DOHH2 (cell line): ENCODE measurements at regions not wholly inside any gene's neighbourhood (a gene's known extent, or its start where the extent isn't known, plus 50 kb on each side); places are given as distances from the start of the nearest gene placed in this dataset.

ENCODE experiments used
- H3F3A ChIP-seq: fragments of 200-600 bp; sonication (generic), shearing (Covaris generic); 2 replicates; pipeline ENCODE4 v1.6.0; 2016; ENCODE audit warnings: antibody characterized with exemption, mild to moderate bottlenecking; ENCODE audit not compliant: control insufficient read depth, insufficient read depth
- H3K27ac ChIP-seq: fragments of 200-600 bp; sonication (generic); 2 replicates; pipeline ENCODE4 v1.5.1; 2014; ENCODE audit warnings: low read depth, mild to moderate bottlenecking, low read length, moderate library complexity
- H3K27me3 ChIP-seq: fragments of 200-600 bp; sonication (generic); 2 replicates; pipeline ENCODE4 v1.6.1; 2014; ENCODE audit warnings: mild to moderate bottlenecking, low read length, mixed read lengths; ENCODE audit not compliant: control insufficient read depth
- H3K36me3 ChIP-seq: fragments of 200-600 bp; sonication (generic); 2 replicates; pipeline ENCODE4 v1.6.1; 2014; ENCODE audit warnings: mild to moderate bottlenecking, low read length, moderate library complexity, mixed read lengths; ENCODE audit not compliant: control insufficient read depth
- H3K4me1 ChIP-seq: fragments of 200-600 bp; sonication (generic); 2 replicates; pipeline ENCODE4 v1.6.1; 2014; ENCODE audit warnings: mild to moderate bottlenecking, low read length, mixed read lengths; ENCODE audit not compliant: control insufficient read depth
- H3K4me2 ChIP-seq: fragments of 200-600 bp; sonication (generic); 2 replicates; pipeline ENCODE4 v1.6.0; 2014; ENCODE audit warnings: mild to moderate bottlenecking, low read length, moderate library complexity
- H3K4me3 ChIP-seq: fragments of 200-600 bp; sonication (generic); 2 replicates; pipeline ENCODE4 v1.5.1; 2014; ENCODE audit warnings: mild to moderate bottlenecking, low read length, mixed read lengths
- H3K79me2 ChIP-seq: fragments of 200-600 bp; sonication (generic); 2 replicates; pipeline ENCODE4 v1.6.1; 2014; ENCODE audit warnings: mild to moderate bottlenecking, low read length, mixed read lengths; ENCODE audit not compliant: control insufficient read depth
- H3K9me2 ChIP-seq: fragments of 200-600 bp; sonication (generic); replicated peaks from 2 replicates; pipeline ENCODE4 v1.6.1; 2014; ENCODE audit warnings: mild to moderate bottlenecking, low read length, mixed read lengths; ENCODE audit not compliant: control insufficient read depth
- H3K9me3 ChIP-seq: fragments of 200-600 bp; sonication (generic); 2 replicates; pipeline ENCODE4 v1.6.1; 2014; ENCODE audit warnings: antibody characterized with exemption, low read length, mixed read lengths; ENCODE audit not compliant: control insufficient read depth, insufficient read depth
- H4K20me1 ChIP-seq: fragments of 200-600 bp; sonication (generic); 2 replicates; pipeline ENCODE4 v1.6.0; 2014; ENCODE audit warnings: low read depth, mild to moderate bottlenecking, antibody characterized with exemption, low read length, moderate library complexity; ENCODE audit not compliant: control insufficient read depth, insufficient read depth
- EZH2phosphoT487 ChIP-seq: fragments of 200-600 bp; sonication (generic); IDR thresholded peaks from 2 replicates; pipeline ENCODE4 v1.6.1; 2017; ENCODE audit warnings: borderline replicate concordance, mild to moderate bottlenecking, antibody characterized with exemption, low read length, moderate library complexity, mixed read lengths
- TF ChIP-seq, protein P1 (sequence below): fragments of 200-600 bp; sonication (generic); IDR thresholded peaks from one replicate; pipeline ENCODE4 v1.5.1; 2014; ENCODE audit warnings: antibody characterized with exemption, mild to moderate bottlenecking, low read depth, low read length; ENCODE audit not compliant: poor library complexity, severe bottlenecking

DNA sequence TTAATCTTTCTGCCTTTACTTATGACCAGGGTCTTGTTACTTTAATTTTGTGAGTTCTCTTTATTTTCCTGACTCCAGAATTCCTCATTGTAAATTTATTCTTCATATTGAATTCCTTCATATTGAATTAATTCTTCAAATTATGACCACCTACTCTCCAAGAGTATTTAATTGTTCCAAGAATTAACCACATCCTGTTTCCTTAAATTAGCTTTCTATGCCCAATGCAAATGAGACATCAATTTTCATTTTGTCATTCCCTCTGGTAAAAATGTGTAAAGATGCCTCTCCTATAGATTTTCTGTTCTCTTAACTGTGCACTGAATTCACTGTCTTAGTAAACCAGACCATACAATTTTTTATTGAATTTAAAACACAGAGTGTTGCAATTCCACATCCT lies 211.2 kb upstream of the GRIA4 start:
- Histone ChIP-seq H4K20me1 (no peaks in the 10 kb centered on the region), H3K4me1 (no peaks in the 10 kb centered on the region), H3K27ac (no peak overlapping the region), H3K4me3 (no peak overlapping the region), H3F3A (no peaks in the 10 kb centered on the region), H3K79me2 (no peaks in the 10 kb centered on the region), H3K4me2 (no peak overlapping the region), H3K27me3 (no peaks in the 10 kb centered on the region), H3K9me2 (no peaks in the 10 kb centered on the region), H3K36me3 (no peaks in the 10 kb centered on the region), H3K9me3 (no peaks in the 10 kb centered on the region)
- no peak for TF ChIP-seq EZH2phosphoT487
- TF ChIP-seq, protein P1, sequence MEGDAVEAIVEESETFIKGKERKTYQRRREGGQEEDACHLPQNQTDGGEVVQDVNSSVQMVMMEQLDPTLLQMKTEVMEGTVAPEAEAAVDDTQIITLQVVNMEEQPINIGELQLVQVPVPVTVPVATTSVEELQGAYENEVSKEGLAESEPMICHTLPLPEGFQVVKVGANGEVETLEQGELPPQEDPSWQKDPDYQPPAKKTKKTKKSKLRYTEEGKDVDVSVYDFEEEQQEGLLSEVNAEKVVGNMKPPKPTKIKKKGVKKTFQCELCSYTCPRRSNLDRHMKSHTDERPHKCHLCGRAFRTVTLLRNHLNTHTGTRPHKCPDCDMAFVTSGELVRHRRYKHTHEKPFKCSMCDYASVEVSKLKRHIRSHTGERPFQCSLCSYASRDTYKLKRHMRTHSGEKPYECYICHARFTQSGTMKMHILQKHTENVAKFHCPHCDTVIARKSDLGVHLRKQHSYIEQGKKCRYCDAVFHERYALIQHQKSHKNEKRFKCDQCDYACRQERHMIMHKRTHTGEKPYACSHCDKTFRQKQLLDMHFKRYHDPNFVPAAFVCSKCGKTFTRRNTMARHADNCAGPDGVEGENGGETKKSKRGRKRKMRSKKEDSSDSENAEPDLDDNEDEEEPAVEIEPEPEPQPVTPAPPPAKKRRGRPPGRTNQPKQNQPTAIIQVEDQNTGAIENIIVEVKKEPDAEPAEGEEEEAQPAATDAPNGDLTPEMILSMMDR: no peak

DNA sequence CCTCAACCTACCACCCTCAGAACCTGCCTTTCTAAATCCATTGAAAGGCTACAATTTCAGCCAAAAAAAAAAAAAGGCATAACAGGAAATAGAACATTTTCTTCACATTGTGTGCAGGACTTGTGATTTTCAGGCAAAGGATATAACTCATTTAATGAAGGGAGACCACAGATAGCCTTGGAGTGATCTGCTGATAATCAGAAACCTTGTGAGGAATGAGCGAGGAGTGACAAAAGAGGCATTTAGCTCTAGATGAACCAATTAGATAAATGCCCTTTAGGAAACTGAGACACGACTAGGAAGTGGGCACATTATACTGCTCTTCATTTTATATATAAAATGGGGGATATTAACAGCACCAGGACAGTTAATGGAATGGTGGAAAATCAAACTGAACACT lies 216.5 kb upstream of the GRIA4 start:
- Histone ChIP-seq H3K36me3 (no peaks in the 10 kb centered on the region), H3K4me2 (no peak overlapping the region), H3F3A (no peaks in the 10 kb centered on the region), H4K20me1 (no peaks in the 10 kb centered on the region), H3K9me2 (no peaks in the 10 kb centered on the region), H3K9me3 (no peaks in the 10 kb centered on the region), H3K27ac (no peak overlapping the region), H3K27me3 (no peaks in the 10 kb centered on the region), H3K4me1 (no peaks in the 10 kb centered on the region), H3K79me2 (no peaks in the 10 kb centered on the region), H3K4me3 (no peak overlapping the region)
- no peak for TF ChIP-seq EZH2phosphoT487
- TF ChIP-seq, protein P1: no peak

DNA sequence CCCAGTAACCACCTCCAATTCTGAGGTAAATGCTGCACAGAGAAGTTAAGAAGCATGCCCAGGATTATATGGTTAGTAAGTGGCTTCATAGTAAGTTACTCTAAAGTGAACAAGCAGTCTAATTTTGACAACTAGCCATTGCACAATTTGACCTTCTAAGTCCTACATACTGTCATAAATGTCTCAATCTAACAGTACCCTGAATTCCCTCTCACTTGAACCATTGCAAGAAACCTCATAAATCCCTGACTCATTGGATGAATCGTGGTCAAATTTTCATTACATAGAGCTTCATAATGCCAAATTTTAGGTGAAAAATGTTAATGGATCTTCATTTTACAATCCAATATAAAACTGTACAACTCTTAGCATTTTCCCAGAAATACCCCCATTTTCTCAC lies 217.3 kb upstream of the GRIA4 start:
- H3K4me1 ChIP-seq: no peaks in the 10 kb centered on the region
- no peak for TF ChIP-seq EZH2phosphoT487
- TF ChIP-seq, protein P1: no peak
- no peaks in the 10 kb centered on the region for H3K9me2 ChIP-seq

DNA sequence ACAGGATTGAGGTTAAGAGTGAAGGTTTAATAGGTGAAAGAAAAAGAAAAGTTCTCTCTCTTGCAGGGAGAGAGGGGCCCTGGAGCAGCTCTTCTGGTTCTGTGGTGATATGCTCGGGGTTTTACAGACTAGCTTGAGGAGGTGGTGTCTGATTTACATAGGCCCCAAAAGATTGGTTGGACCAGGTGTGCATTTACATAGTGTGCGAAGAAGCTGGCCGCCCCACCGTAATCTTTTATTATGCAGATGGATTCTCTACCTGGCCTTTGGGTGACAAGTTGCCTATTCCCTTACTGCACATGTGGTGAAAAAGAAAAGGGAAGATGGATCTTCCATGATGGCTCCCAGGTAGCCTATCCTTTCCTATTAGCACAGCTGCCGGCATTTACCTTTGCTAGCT lies 219.9 kb upstream of the GRIA4 start:
- H3K4me1 ChIP-seq: no peaks in the 10 kb centered on the region
- no peaks in the 10 kb centered on the region for H3K79me2 ChIP-seq
- H3K36me3 ChIP-seq: no peaks in the 10 kb centered on the region
- no peaks in the 10 kb centered on the region for H3K9me3 ChIP-seq
- no peak overlapping the region for H3K4me2 ChIP-seq
- no peak for TF ChIP-seq EZH2phosphoT487
- TF ChIP-seq, protein P1: no peak
- no peaks in the 10 kb centered on the region for H3F3A ChIP-seq
- H3K4me3 ChIP-seq: no peak overlapping the region
- H4K20me1 ChIP-seq: no peaks in the 10 kb centered on the region
- H3K27ac ChIP-seq: no peak overlapping the region
- H3K27me3 ChIP-seq: no peaks in the 10 kb centered on the region
- H3K9me2 ChIP-seq: no peaks in the 10 kb centered on the region

More for the DNA sequence above, 217.3 kb upstream of the GRIA4 start:
- Histone ChIP-seq H3F3A (no peaks in the 10 kb centered on the region), H3K9me3 (no peaks in the 10 kb centered on the region), H3K27me3 (no peaks in the 10 kb centered on the region), H4K20me1 (no peaks in the 10 kb centered on the region), H3K27ac (no peak overlapping the region), H3K4me2 (no peak overlapping the region), H3K36me3 (no peaks in the 10 kb centered on the region), H3K4me3 (no peak overlapping the region), H3K79me2 (no peaks in the 10 kb centered on the region)
